OCI-LY3 (cell line): ENCODE measurements at regions not wholly inside any gene's neighbourhood (a gene's known extent, or its start where the extent isn't known, plus 50 kb on each side); places are given as distances from the start of the nearest gene placed in this dataset.

Experiments
- H2AFZ ChIP-seq: fragments of 200-600, 300-600 bp; shearing (Covaris generic); 2 replicates; pipeline ENCODE4 v1.6.0; 2014; ENCODE audit warnings: antibody characterized with exemption, low read depth, low read length
- H3K27ac ChIP-seq: fragments of 200-600, 300-600 bp; sonication (generic); 2 replicates; pipeline ENCODE4 v1.5.1; 2014; ENCODE audit warnings: mild to moderate bottlenecking, low read length, moderate library complexity, mixed read lengths
- H3K27me3 ChIP-seq: fragments of 200-600, 300-600 bp; sonication (generic); 2 replicates; pipeline ENCODE4 v1.6.1; 2014; ENCODE audit warnings: low read depth, low read length, mixed read lengths
- H3K36me3 ChIP-seq: fragments of 200-600, 300-600 bp; sonication (generic); replicated peaks from 2 replicates; pipeline ENCODE3; 2014; ENCODE audit warnings: low read depth, low read length, mixed read lengths
- H3K4me1 ChIP-seq: fragments of 300-600, 200-600 bp; sonication (generic); 2 replicates; pipeline ENCODE4 v1.6.1; 2014; ENCODE audit warnings: low read length, mixed read lengths
- H3K4me2 ChIP-seq: fragments of 200-600, 300-600 bp; sonication (generic); 2 replicates; pipeline ENCODE4 v1.6.1; 2014; ENCODE audit warnings: low read length, mixed read lengths
- H3K4me3 ChIP-seq: fragments of 300-600, 200-600 bp; sonication (generic); 2 replicates; pipeline ENCODE4 v1.5.1; 2014; ENCODE audit warnings: antibody characterized with exemption, mild to moderate bottlenecking, low read length, moderate library complexity
- H3K79me2 ChIP-seq: fragments of 300-600, 200-600 bp; shearing (Covaris generic); 2 replicates; pipeline ENCODE4 v1.6.1; 2014; ENCODE audit warnings: mild to moderate bottlenecking, low read length, mixed read lengths
- H3K9ac ChIP-seq: fragments of 300-600, 200-600 bp; shearing (Covaris generic); 2 replicates; pipeline ENCODE4 v1.6.0; 2014; ENCODE audit warnings: mild to moderate bottlenecking, low read length, moderate library complexity
- H3K9me3 ChIP-seq: fragments of 200-600, 300-600 bp; shearing (Covaris generic); 2 replicates; pipeline ENCODE4 v1.6.1; 2014; ENCODE audit warnings: low read length, mixed read lengths; ENCODE audit not compliant: insufficient read depth
- H4K20me1 ChIP-seq: fragments of 200-600, 300-600 bp; sonication (generic); 2 replicates; pipeline ENCODE4 v1.6.1; 2016; ENCODE audit warnings: low read length, mixed read lengths; ENCODE audit not compliant: insufficient read depth
- EZH2phosphoT487 ChIP-seq: fragments of 200-600 bp; shearing (Covaris generic); IDR thresholded peaks from 2 replicates; pipeline ENCODE4 v1.6.1; 2018; ENCODE audit warnings: antibody characterized with exemption, mixed run types, low read depth
- TF ChIP-seq, protein P1 (sequence below): fragments of 200-600, 300-600 bp; sonication (generic); IDR thresholded peaks from 2 replicates; pipeline ENCODE4 v1.5.1; 2014; ENCODE audit warnings: antibody characterized with exemption, low read length, low read depth

- Histone ChIP-seq H3K4me1 (peaks cover 10% of the 10 kb centered on the region), H3K36me3 (no peaks in the 10 kb centered on the region), H3K9me3 (no peaks in the 10 kb centered on the region), H3K27me3 (no peaks in the 10 kb centered on the region), H3K4me3 (no peak overlapping the region), H3K9ac (no peak overlapping the region), H3K27ac (no peak overlapping the region), H3K4me2 (peak overlapping the region; percentile 0; the same call in 1 of the 2 replicates), H2AFZ (no peak overlapping the region), H4K20me1 (no peaks in the 10 kb centered on the region), H3K79me2 (no peaks in the 10 kb centered on the region)
- TF ChIP-seq, protein P1, sequence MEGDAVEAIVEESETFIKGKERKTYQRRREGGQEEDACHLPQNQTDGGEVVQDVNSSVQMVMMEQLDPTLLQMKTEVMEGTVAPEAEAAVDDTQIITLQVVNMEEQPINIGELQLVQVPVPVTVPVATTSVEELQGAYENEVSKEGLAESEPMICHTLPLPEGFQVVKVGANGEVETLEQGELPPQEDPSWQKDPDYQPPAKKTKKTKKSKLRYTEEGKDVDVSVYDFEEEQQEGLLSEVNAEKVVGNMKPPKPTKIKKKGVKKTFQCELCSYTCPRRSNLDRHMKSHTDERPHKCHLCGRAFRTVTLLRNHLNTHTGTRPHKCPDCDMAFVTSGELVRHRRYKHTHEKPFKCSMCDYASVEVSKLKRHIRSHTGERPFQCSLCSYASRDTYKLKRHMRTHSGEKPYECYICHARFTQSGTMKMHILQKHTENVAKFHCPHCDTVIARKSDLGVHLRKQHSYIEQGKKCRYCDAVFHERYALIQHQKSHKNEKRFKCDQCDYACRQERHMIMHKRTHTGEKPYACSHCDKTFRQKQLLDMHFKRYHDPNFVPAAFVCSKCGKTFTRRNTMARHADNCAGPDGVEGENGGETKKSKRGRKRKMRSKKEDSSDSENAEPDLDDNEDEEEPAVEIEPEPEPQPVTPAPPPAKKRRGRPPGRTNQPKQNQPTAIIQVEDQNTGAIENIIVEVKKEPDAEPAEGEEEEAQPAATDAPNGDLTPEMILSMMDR, result no peak
- no peak for TF ChIP-seq EZH2phosphoT487
These were observed 163.5 kb upstream of the LMO4 start for GRCh38 chr1:87165177-87165576.

DNA sequence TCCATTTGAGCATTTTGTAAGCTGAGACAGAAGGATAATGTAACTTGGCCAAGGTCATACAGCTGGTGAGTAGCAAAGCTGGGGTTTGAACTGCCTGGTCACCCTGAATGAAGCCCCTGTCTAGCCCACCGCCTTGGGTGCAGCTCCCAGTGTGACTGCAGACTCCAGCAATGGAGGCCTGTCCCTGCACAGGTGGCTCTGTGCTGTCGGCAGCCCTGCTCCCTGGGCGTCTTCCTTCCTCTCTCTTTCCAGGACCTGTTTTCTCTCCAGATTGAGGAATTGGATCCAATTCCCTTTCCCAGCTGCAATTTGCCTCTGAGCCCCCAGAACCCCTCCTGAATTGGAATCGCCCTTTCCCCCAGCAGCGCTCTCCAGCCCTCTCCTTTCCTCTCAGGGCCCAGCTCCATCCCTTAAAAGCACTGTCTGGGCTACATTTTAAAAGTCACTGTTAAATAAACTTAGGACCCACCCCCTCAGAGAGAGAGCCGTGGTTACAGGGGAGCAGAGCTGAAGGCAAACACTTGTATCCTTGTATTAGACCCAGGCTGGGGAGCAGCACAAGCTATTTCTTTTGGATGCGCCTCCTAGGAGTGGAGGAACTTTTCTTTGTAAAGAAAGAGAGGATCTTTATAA, 161.4 kb upstream of the LMO4 start:
- Histone ChIP-seq H3K4me2 (no peak overlapping the region), H3K9ac (no peak overlapping the region), H3K4me3 (no peak overlapping the region), H3K27me3 (no peaks in the 10 kb centered on the region), H3K36me3 (no peaks in the 10 kb centered on the region), H3K79me2 (no peaks in the 10 kb centered on the region), H2AFZ (no peak overlapping the region), H4K20me1 (no peaks in the 10 kb centered on the region), H3K27ac (no peak overlapping the region), H3K4me1 (peaks cover 10% of the 10 kb centered on the region), H3K9me3 (no peaks in the 10 kb centered on the region)
- TF ChIP-seq EZH2phosphoT487, result no peak
- TF ChIP-seq, protein P1, result no peak

DNA sequence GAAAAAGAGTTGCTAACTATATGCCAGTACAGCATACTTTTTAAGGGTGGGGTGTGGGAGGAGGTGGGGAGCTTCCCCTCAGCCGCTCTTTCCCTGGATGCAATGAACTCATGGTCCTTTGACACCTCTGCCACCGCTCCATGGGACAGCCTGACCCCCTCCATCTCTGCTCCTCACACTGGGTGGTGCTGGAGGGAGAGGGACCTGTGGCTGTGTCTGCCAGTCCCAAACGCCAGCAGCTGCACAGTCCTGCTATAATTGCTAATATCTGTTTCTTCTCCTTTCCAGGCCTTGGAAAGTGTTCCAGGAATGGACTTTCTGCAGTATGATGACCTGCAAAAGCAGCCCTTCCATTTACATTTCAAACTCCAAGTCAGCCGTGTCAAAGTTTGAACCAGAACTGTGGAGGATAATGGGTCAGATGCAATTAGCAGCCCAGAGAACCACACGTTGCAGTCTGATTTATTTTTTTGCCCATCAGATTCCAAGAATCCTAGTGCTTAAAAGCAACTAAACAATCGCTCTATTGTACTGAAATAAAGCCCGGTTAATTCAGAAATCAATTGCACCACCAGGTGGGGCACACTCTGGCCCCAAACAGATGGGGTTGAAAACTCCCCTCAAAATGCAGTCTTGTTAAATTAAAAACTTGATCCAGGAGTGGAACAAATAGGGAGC, 160.7 kb upstream of the LMO4 start:
- no peaks in the 10 kb centered on the region for H3K27me3 ChIP-seq
- H3K9ac ChIP-seq, result no peak overlapping the region
- no peak overlapping the region for H2AFZ ChIP-seq
- H3K79me2 ChIP-seq, result no peaks in the 10 kb centered on the region
- no peaks in the 10 kb centered on the region for H3K9me3 ChIP-seq
- H4K20me1 ChIP-seq, result no peaks in the 10 kb centered on the region
- no peak overlapping the region for H3K4me2 ChIP-seq
- H3K4me3 ChIP-seq, result no peak overlapping the region
- H3K27ac ChIP-seq, result no peak overlapping the region
- peaks cover 10% of the 10 kb centered on the region for H3K4me1 ChIP-seq
- no peaks in the 10 kb centered on the region for H3K36me3 ChIP-seq
- TF ChIP-seq EZH2phosphoT487, result no peak
- TF ChIP-seq, protein P1, result peak; percentile 22; the same call in 1 of the 2 replicates

- Histone ChIP-seq H4K20me1 (no peaks in the 10 kb centered on the region), H2AFZ (no peak overlapping the region), H3K79me2 (no peaks in the 10 kb centered on the region), H3K4me3 (no peak overlapping the region), H3K4me2 (no peak overlapping the region), H3K9ac (no peak overlapping the region), H3K36me3 (no peaks in the 10 kb centered on the region), H3K4me1 (peaks cover 10% of the 10 kb centered on the region), H3K27me3 (no peaks in the 10 kb centered on the region), H3K9me3 (no peaks in the 10 kb centered on the region), H3K27ac (no peak overlapping the region)
- TF ChIP-seq, protein P1, result no peak
- no peak for TF ChIP-seq EZH2phosphoT487
These were observed 159.3 kb upstream of the LMO4 start for GRCh38 chr1:87169263-87169910.
